ENCODE measurements at regions not wholly inside any gene's neighbourhood (a gene's known extent, or its start where the extent isn't known, plus 50 kb on each side); places are given as distances from the start of the nearest gene placed in this dataset.
"Not testable (repeated sequence)": the region's sequence is repeated elsewhere in the genome, so short reads cannot be mapped to it uniquely, and the experiment has no call there.

- H3K9me3 ChIP-seq (ENCODE audit: control insufficient read depth, low read length), result no peaks in the 10 kb centered on the region
- WGBS, 2 experiments (ENCODE audit: insufficient coverage in 2 of 2), result 0% methylated on average over 2 to 3 of the region's 4 CpGs
- H3K4me1 ChIP-seq (ENCODE audit: control insufficient read depth, insufficient read depth, low read length, poor library complexity, severe bottlenecking), result peaks cover 16% of the 10 kb centered on the region
- H3K36me3 ChIP-seq (ENCODE audit: control insufficient read depth, insufficient read depth, low read length), result no peaks in the 10 kb centered on the region
- peak overlapping the region; percentile 85 for H3K27ac ChIP-seq (ENCODE audit: low read depth, low read length, severe bottlenecking)
- H3K4me3 ChIP-seq (ENCODE audit: extremely low read depth, insufficient read depth, low read length, poor library complexity, severe bottlenecking), result no peak overlapping the region
Measured at GRCh38 chr2:234363011-234363487, 133.8 kb downstream of the ARL4C start.

DNA sequence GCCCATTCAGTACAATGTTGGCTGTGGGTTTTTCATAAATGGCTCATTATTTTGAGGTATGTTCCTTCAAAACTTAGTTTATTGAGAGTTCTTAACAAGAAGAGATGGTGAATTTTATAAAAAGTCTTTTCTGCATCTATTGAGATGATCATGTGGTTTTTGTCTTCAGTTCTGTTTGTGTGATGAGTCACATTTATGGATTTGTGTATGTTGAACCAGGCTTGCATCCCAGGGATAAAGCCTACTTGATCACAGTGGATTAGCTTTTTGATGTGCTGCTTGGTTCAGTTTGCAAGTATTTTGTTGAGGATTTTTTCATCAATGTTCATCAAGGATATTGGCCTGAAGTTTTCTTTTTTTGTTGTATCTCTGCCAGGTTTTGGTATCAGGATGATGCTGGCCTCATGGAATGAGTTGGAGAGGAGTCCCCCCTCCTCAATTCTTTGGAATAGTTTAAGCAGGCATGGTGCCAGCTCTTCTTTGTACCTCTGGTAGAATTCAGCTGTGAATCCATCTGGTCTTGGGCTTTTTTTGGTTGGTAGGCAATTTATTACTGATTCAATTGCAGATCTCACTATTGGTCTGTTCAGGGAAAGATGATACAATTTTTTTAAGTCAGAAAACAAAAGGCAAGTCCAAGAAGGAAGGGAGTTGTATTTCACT, 136.4 kb downstream of the ARL4C start:
- peaks cover 24% of the 10 kb centered on the region for H3K4me1 ChIP-seq (ENCODE audit: control insufficient read depth, insufficient read depth, low read length, poor library complexity, severe bottlenecking)
- H3K4me3 ChIP-seq (ENCODE audit: extremely low read depth, insufficient read depth, low read length, poor library complexity, severe bottlenecking); H3K9me3 ChIP-seq (ENCODE audit: control insufficient read depth, low read length); H3K27ac ChIP-seq (ENCODE audit: low read depth, low read length, severe bottlenecking); H3K36me3 ChIP-seq (ENCODE audit: control insufficient read depth, insufficient read depth, low read length): not testable (repeated sequence)

- no peak overlapping the region for H3K4me3 ChIP-seq (ENCODE audit: extremely low read depth, insufficient read depth, low read length, poor library complexity, severe bottlenecking)
- peaks cover 7% of the 10 kb centered on the region for H3K9me3 ChIP-seq (ENCODE audit: control insufficient read depth, low read length)
- peaks cover 13% of the 10 kb centered on the region for H3K4me1 ChIP-seq (ENCODE audit: control insufficient read depth, insufficient read depth, low read length, poor library complexity, severe bottlenecking)
- WGBS, 2 experiments (ENCODE audit: insufficient coverage in 2 of 2), result 81 to 100% methylated on average over 1 to 2 of the region's 3 CpGs
- no peak overlapping the region for H3K27ac ChIP-seq (ENCODE audit: low read depth, low read length, severe bottlenecking)
- no peaks in the 10 kb centered on the region for H3K36me3 ChIP-seq (ENCODE audit: control insufficient read depth, insufficient read depth, low read length)
Measured at GRCh38 chr2:234357666-234358065, 139.2 kb downstream of the ARL4C start.

DNA sequence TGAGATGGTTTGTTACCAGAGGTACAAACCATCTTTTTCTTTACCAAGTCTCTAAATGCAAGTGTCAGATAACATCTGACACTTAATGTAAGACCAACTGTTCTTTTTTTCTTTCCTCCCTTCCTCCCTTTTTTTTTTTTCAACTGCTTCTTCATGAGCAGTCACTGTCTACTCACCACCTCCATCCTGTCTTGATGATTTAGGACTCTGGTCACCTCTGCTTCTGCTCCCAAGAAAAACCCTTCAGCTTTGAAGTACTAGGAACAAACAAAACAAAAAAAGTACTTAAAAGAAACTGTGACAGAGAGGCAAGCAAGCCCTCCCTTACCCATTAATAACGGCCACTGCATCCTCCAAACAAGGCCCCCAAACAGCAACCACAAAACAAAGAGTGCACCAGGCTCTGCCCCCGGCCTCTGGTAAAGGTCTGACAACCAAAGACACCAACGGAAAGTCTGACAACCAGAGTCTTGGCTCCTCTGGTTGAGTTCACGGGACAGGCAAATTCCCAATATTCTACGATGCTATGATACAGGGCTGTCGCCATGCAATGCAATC, 141.0 kb downstream of the ARL4C start:
- Histone ChIP-seq H3K27ac (ENCODE audit: low read depth, low read length, severe bottlenecking) (no peak overlapping the region), H3K36me3 (ENCODE audit: control insufficient read depth, insufficient read depth, low read length) (no peaks in the 10 kb centered on the region)

DNA sequence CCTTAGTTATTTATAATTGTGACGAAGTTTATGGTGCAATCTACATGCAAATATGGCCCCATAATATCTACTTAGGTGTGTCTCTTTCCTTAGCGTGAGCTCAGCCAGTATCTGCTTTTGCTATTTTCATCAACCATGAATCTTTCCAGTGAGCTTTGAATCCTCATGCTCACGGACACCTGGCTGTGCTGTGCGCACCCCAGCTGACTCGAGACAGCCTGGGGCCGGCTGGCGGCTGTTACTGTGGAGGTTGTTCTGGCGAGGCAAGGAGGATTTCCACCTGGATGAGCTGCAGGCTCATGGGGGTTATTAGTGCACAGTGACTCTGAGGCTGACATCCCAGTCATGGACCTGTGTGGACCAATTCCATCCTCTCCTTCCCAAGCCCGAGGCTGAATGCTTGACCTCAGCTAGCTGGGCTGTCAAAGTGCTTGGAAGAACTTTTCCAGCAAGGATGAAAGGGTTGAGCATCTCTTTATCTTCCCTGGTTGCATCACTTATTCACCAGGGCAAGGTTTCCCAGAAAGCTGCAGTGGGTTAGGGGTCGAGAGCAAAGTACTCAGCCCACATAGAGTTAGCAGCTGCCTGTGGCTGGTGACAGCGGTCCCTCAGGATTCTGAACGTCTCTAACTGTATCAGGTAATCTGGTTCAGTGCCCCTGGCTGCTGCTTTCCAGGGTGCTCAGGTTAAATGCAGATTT, 141.7 kb downstream of the ARL4C start:
- peaks cover 10% of the 10 kb centered on the region for H3K4me1 ChIP-seq (ENCODE audit: control insufficient read depth, insufficient read depth, low read length, poor library complexity, severe bottlenecking)
- H3K9me3 ChIP-seq (ENCODE audit: control insufficient read depth, low read length), result peaks cover 7% of the 10 kb centered on the region
- H3K4me3 ChIP-seq (ENCODE audit: extremely low read depth, insufficient read depth, low read length, poor library complexity, severe bottlenecking), result no peak overlapping the region
- H3K36me3 ChIP-seq (ENCODE audit: control insufficient read depth, insufficient read depth, low read length), result no peaks in the 10 kb centered on the region
- no peak overlapping the region for H3K27ac ChIP-seq (ENCODE audit: low read depth, low read length, severe bottlenecking)
- WGBS, 2 experiments (ENCODE audit: insufficient coverage in 2 of 2), result 72 to 81% methylated on average over 10 to 12 of the region's 12 CpGs

More for the DNA sequence above, 141.0 kb downstream of the ARL4C start:
- H3K4me3 ChIP-seq (ENCODE audit: extremely low read depth, insufficient read depth, low read length, poor library complexity, severe bottlenecking), result no peak overlapping the region
- WGBS, 2 experiments (ENCODE audit: insufficient coverage in 2 of 2), result 73% methylated on average over 5 of the region's 6 CpGs; no CpG with 5 or more reads in 1 of the 2 experiments
- H3K9me3 ChIP-seq (ENCODE audit: control insufficient read depth, low read length), result peaks cover 7% of the 10 kb centered on the region
- peaks cover 10% of the 10 kb centered on the region for H3K4me1 ChIP-seq (ENCODE audit: control insufficient read depth, insufficient read depth, low read length, poor library complexity, severe bottlenecking)

DNA sequence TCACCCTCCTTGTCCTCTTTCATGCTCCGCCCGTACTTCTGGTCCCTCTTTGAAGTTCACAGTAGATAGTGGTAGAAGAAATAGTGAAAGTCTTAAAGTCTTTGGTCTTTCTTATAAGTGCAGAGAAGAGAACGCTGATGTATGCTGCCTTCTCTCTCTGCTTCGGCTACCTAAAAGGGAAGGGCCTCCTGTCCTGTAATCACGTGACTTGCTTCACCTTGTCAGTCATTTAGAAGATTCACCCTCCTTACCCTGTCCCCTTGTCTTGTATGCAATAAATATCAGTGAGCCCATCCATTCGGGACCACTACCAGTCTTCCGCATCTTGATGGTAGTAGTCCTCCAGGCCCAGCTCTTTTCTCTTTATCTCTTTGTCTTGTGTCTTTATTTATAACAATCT, 144.6 kb downstream of the ARL4C start:
- H3K4me1 ChIP-seq (ENCODE audit: control insufficient read depth, insufficient read depth, low read length, poor library complexity, severe bottlenecking), result peaks cover 10% of the 10 kb centered on the region
- WGBS, 2 experiments (ENCODE audit: insufficient coverage in 2 of 2), result 95 to 100% methylated on average over 5 to 6 of the region's 7 CpGs
- H3K9me3 ChIP-seq (ENCODE audit: control insufficient read depth, low read length), result peaks cover 7% of the 10 kb centered on the region
- no peak overlapping the region for H3K4me3 ChIP-seq (ENCODE audit: extremely low read depth, insufficient read depth, low read length, poor library complexity, severe bottlenecking)
- H3K27ac ChIP-seq (ENCODE audit: low read depth, low read length, severe bottlenecking), result no peak overlapping the region
- H3K36me3 ChIP-seq (ENCODE audit: control insufficient read depth, insufficient read depth, low read length), result no peaks in the 10 kb centered on the region

DNA sequence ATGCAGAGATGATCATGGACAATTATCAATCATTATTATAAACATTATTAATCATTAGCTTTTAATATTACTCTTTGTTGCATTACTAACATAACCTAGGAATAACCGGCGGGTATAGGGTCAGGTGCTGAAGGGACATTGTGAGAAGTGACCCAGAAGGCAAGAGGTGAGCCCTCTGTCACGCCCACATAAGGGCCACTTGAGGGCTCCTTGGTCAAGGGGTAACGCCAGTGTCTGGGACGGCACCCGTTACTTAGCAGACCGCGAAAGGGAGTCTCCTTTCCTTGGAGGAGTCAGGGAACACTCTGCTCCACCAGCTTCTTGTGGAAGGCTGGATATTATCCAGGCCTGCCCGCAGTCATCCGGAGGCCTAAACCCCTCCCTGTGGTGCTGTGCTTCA, 145.0 kb downstream of the ARL4C start:
- not testable (repeated sequence) for H3K36me3 ChIP-seq (ENCODE audit: control insufficient read depth, insufficient read depth, low read length); H3K4me3 ChIP-seq (ENCODE audit: extremely low read depth, insufficient read depth, low read length, poor library complexity, severe bottlenecking); H3K9me3 ChIP-seq (ENCODE audit: control insufficient read depth, low read length); H3K4me1 ChIP-seq (ENCODE audit: control insufficient read depth, insufficient read depth, low read length, poor library complexity, severe bottlenecking); H3K27ac ChIP-seq (ENCODE audit: low read depth, low read length, severe bottlenecking)
- 100% methylated on average over 3 to 4 of the region's 10 CpGs for WGBS, 2 experiments (ENCODE audit: insufficient coverage in 2 of 2)

- 96 to 97% methylated on average over 8 to 9 of the region's 9 CpGs for WGBS, 2 experiments (ENCODE audit: insufficient coverage in 2 of 2)
- peaks cover 2% of the 10 kb centered on the region for H3K9me3 ChIP-seq (ENCODE audit: control insufficient read depth, low read length)
- H3K4me3 ChIP-seq (ENCODE audit: extremely low read depth, insufficient read depth, low read length, poor library complexity, severe bottlenecking), result no peak overlapping the region
- H3K36me3 ChIP-seq (ENCODE audit: control insufficient read depth, insufficient read depth, low read length), result no peaks in the 10 kb centered on the region
- H3K4me1 ChIP-seq (ENCODE audit: control insufficient read depth, insufficient read depth, low read length, poor library complexity, severe bottlenecking), result peaks cover 6% of the 10 kb centered on the region
- no peak overlapping the region for H3K27ac ChIP-seq (ENCODE audit: low read depth, low read length, severe bottlenecking)
Measured at GRCh38 chr2:234348081-234348480, 148.8 kb downstream of the ARL4C start.

DNA sequence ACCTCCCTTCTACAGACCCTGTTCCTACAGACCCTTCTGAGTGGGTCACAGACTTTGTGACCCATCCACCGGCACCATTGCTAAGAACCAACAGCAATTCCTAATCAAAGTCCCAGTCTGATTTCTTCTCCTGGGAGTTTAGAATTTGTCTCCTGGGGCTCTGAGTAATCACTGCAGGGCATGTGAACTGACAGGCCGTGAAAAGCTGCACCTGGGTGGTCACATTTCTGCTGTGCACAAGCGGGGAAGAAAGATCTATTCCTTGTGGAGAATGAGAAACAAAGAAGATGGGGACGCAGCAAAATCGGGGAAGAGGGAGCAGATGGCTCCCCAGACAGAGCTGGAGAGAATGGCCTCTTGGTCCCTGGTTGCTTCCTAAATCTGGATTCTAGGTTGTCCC, 151.0 kb downstream of the ARL4C start:
- Histone ChIP-seq H3K27ac (ENCODE audit: low read depth, low read length, severe bottlenecking) (no peak overlapping the region), H3K9me3 (ENCODE audit: control insufficient read depth, low read length) (no peaks in the 10 kb centered on the region), H3K4me1 (ENCODE audit: control insufficient read depth, insufficient read depth, low read length, poor library complexity, severe bottlenecking) (peaks cover 6% of the 10 kb centered on the region), H3K36me3 (ENCODE audit: control insufficient read depth, insufficient read depth, low read length) (no peaks in the 10 kb centered on the region), H3K4me3 (ENCODE audit: extremely low read depth, insufficient read depth, low read length, poor library complexity, severe bottlenecking) (no peak overlapping the region)
- WGBS, 2 experiments (ENCODE audit: insufficient coverage in 2 of 2), result 71 to 80% methylated on average over 4 to 5 of the region's 5 CpGs

GRCh38 chr2:234344012-234344411, 152.9 kb downstream of the ARL4C start:
- Histone ChIP-seq H3K27ac (ENCODE audit: low read depth, low read length, severe bottlenecking) (no peak overlapping the region), H3K36me3 (ENCODE audit: control insufficient read depth, insufficient read depth, low read length) (no peaks in the 10 kb centered on the region), H3K4me1 (ENCODE audit: control insufficient read depth, insufficient read depth, low read length, poor library complexity, severe bottlenecking) (peaks cover 6% of the 10 kb centered on the region), H3K9me3 (ENCODE audit: control insufficient read depth, low read length) (no peaks in the 10 kb centered on the region), H3K4me3 (ENCODE audit: extremely low read depth, insufficient read depth, low read length, poor library complexity, severe bottlenecking) (no peak overlapping the region)
- WGBS, 2 experiments (ENCODE audit: insufficient coverage in 2 of 2), result 53 to 55% methylated on average over 1 to 2 of the region's 2 CpGs

DNA sequence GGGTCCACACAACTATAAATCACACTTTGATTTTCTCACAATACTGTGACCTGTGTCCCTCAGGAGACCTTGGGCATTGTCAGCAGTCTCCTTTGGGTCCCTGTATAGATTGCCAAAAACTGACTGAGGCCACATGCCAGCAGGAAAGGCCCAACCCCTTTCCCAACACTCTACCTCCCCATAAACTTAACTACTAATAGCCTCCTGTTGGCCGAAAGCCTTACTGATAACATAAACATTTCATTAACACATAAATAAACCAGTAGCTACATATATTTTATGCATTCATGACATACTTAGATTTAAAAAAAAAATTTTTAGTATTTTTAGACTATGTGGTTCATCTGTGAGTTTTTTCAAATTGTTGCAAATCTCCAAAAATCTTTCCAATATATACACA, 153.5 kb downstream of the ARL4C start:
- Histone ChIP-seq H3K27ac (ENCODE audit: low read depth, low read length, severe bottlenecking) (no peak overlapping the region), H3K9me3 (ENCODE audit: control insufficient read depth, low read length) (no peaks in the 10 kb centered on the region), H3K4me1 (ENCODE audit: control insufficient read depth, insufficient read depth, low read length, poor library complexity, severe bottlenecking) (peaks cover 6% of the 10 kb centered on the region), H3K4me3 (ENCODE audit: extremely low read depth, insufficient read depth, low read length, poor library complexity, severe bottlenecking) (no peak overlapping the region), H3K36me3 (ENCODE audit: control insufficient read depth, insufficient read depth, low read length) (no peaks in the 10 kb centered on the region)
- no CpG with 5 or more reads among the region's 1 CpG for WGBS, 2 experiments (ENCODE audit: insufficient coverage in 2 of 2)
